Calu3 (cell line): ENCODE measurements at regions not wholly inside any gene's neighbourhood (a gene's known extent, or its start where the extent isn't known, plus 50 kb on each side); places are given as distances from the start of the nearest gene placed in this dataset.

ENCODE experiments used
- BruUV-seq: library from RNA; stranded (reverse); fragments of 400-500 nt; replicated peaks from 2 replicates; lab custom pipeline; 2021; lab: Mats Ljungman, UMichigan
- CTCF ChIA-PET: fragments of 300-600 bp; sonication (Branson Sonifier 250); formaldehyde crosslinking; loops from one replicate; lab custom pipeline; 2022; ENCODE audit warnings: antibody characterized with exemption; lab: Charles Lee
- DNase-seq: peaks from one replicate; pipeline ENCODE4 v3.0.0; 2022
- H3K27ac Mint-ChIP-seq: one replicate; pipeline ENCODE4 v1.8.0; 2022; ENCODE audit warnings: mixed read lengths; ENCODE audit not compliant: unreplicated experiment
- H3K27me3 Mint-ChIP-seq: one replicate; pipeline ENCODE4 v1.8.0; 2022; ENCODE audit warnings: mixed read lengths; ENCODE audit not compliant: unreplicated experiment
- H3K36me3 Mint-ChIP-seq: one replicate; pipeline ENCODE4 v1.8.0; 2022; ENCODE audit warnings: mild to moderate bottlenecking, moderate library complexity, mixed read lengths; ENCODE audit not compliant: insufficient read depth, unreplicated experiment
- H3K4me1 Mint-ChIP-seq: one replicate; pipeline ENCODE4 v1.8.0; 2022; ENCODE audit warnings: mild to moderate bottlenecking, low read depth, mixed read lengths; ENCODE audit not compliant: unreplicated experiment
- H3K4me3 Mint-ChIP-seq: one replicate; pipeline ENCODE4 v1.8.0; 2022; ENCODE audit warnings: mild to moderate bottlenecking, low read depth, moderate library complexity, mixed read lengths; ENCODE audit not compliant: unreplicated experiment
- H3K9me3 Mint-ChIP-seq: one replicate; pipeline ENCODE4 v1.8.0; 2022; ENCODE audit warnings: low read depth, mixed read lengths; ENCODE audit not compliant: unreplicated experiment
- intact Hi-C: fragments of 100-400 bp; cut with micrococcal nuclease; formaldehyde crosslinking; loops from one replicate; pipeline ENCODE4 v1.10.0; 2022; ENCODE audit not compliant: unreplicated experiment
- TF ChIP-seq, protein P1 (sequence below): fragments of 200-600 bp; IDR thresholded peaks from one replicate; pipeline ENCODE4 v1.8.0; 2022; ENCODE audit warnings: antibody characterized with exemption; ENCODE audit not compliant: unreplicated experiment

DNA sequence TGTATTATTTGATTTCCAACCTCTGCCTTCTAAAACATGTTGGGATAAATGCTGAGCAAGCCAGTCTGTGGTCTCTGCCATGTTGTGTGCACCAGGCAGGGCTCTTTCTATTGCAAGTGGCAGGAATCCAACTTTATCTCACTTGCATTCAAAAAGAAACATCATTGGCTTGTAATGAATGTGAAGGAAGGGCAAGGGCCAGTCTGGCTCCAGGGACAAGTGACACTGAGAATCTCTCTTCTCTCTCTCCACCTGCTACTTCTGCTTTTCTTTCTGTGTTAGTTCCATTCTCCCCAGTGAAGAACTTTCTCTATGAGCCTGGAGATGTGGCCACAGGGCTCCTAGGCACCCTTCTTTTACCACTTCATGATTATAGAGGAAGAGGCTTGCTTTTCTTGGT lies 329.9 kb upstream of the NCAM1 start:
- intact Hi-C loops, result no loop called here

DNA sequence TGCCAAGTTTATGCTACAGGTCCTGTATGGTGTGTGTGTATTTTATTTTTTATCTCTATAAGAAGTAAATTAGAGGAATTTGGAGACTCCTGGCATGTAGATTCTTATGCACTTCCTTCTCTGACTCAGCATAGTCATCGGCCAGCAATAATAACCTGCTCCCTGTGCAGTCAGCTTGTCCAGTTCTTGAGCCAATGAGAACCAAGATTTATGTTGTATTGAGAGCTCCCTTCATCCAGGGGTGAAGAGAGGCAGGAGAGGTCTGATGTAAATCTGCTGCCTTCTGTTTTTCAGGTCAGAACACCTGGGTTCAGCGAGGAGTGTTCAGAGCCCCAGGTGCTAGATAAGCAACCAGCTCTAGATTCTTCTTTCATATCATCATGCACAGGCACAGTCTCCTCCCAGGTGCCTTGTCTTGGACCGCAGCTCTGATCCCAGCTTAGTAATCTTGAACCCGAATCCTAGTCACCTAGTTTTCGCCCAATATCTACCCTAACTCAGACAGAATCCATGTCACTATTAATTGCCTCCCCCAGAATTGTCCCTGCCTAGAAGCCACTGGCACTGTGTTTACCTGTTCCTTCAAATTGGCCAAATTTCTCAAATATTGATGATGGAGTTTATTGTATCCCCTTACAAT lies 328.2 kb upstream of the NCAM1 start:
- peak overlapping the region; percentile 66 for H3K27ac Mint-ChIP-seq
- intact Hi-C loops, result no loop called here
- peaks cover 31% of the 10 kb centered on the region for H3K4me1 Mint-ChIP-seq
- H3K9me3 Mint-ChIP-seq, result no peaks in the 10 kb centered on the region
- no peak overlapping the region for H3K4me3 Mint-ChIP-seq
- no peaks in the 10 kb centered on the region for H3K27me3 Mint-ChIP-seq
- CTCF ChIA-PET, result no interaction called here
- no peak for DNase-seq
- H3K36me3 Mint-ChIP-seq, result no peaks in the 10 kb centered on the region
- TF ChIP-seq, protein P1, sequence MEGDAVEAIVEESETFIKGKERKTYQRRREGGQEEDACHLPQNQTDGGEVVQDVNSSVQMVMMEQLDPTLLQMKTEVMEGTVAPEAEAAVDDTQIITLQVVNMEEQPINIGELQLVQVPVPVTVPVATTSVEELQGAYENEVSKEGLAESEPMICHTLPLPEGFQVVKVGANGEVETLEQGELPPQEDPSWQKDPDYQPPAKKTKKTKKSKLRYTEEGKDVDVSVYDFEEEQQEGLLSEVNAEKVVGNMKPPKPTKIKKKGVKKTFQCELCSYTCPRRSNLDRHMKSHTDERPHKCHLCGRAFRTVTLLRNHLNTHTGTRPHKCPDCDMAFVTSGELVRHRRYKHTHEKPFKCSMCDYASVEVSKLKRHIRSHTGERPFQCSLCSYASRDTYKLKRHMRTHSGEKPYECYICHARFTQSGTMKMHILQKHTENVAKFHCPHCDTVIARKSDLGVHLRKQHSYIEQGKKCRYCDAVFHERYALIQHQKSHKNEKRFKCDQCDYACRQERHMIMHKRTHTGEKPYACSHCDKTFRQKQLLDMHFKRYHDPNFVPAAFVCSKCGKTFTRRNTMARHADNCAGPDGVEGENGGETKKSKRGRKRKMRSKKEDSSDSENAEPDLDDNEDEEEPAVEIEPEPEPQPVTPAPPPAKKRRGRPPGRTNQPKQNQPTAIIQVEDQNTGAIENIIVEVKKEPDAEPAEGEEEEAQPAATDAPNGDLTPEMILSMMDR, result no peak
- no TSS peak for BruUV-seq

More for the DNA sequence above, 329.9 kb upstream of the NCAM1 start:
- H3K36me3 Mint-ChIP-seq, result no peaks in the 10 kb centered on the region
- DNase-seq, result no peak
- no peaks in the 10 kb centered on the region for H3K9me3 Mint-ChIP-seq
- BruUV-seq, result no TSS peak
- peaks cover 40% of the 10 kb centered on the region for H3K4me1 Mint-ChIP-seq
- no peak overlapping the region for H3K4me3 Mint-ChIP-seq
- CTCF ChIA-PET, result no interaction called here
- no peaks in the 10 kb centered on the region for H3K27me3 Mint-ChIP-seq
- TF ChIP-seq, protein P1, result no peak
- H3K27ac Mint-ChIP-seq, result no peak overlapping the region

DNA sequence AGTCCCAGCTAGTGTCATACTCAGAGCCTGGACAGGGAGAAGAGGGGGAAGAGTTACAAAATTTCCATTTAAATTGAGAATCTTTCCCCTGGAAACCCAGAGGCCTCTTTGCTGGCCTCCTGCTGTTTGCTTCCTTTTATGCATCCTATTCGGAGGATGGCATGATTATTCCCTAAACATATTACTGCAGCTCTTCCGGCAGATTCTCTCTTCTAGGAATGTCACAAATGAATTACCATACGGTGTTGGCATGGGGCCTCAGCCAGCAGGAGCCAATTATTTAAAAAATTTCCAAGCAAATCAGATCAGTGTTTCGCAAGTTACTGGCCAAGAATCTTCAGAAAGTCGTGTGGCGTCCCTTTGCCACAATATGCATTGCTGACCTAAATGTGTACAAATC lies 326.7 kb upstream of the NCAM1 start:
- no peaks in the 10 kb centered on the region for H3K27me3 Mint-ChIP-seq
- no peaks in the 10 kb centered on the region for H3K36me3 Mint-ChIP-seq
- TF ChIP-seq, protein P1, result no peak
- no TSS peak for BruUV-seq
- H3K27ac Mint-ChIP-seq, result no peak overlapping the region
- no peak for DNase-seq
- H3K4me3 Mint-ChIP-seq, result no peak overlapping the region
- H3K9me3 Mint-ChIP-seq, result no peaks in the 10 kb centered on the region
- peaks cover 30% of the 10 kb centered on the region for H3K4me1 Mint-ChIP-seq
- intact Hi-C loops, result no loop called here
- CTCF ChIA-PET, result no interaction called here

DNA sequence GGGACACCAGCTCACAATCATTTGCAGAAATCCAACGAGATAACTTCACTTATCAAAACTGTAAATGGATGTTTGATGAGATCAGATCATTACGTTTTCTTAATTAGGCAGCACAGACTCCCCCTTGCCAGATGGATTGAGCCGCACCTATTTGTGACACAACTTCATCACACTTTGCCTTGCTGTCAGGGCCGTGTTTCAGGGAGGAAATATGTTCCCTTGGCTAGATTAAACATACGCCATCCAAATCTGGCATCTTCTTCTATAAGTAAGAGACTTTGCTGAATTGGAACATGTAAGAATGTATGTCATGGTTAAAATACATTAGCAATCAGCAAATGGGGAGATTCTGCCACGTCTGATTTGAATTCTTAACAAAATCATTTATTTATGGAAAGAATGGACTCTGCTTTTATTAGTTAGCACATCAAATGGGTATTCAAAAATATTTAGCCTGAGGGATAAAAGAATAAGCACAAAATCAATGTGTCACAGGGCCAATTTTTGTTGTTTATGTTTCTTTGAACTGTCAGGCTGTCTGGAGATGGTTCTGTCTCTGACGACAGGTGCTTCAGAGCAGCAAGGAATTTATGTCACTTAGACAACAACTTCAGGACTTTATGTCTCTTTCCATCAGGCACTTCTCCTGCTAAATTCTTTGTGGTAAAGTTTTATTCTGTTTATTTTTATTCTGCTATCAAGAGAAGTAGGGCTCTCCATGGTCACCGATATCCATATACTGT lies 326.1 kb upstream of the NCAM1 start:
- no TSS peak for BruUV-seq
- intact Hi-C loops, result no loop called here
- H3K4me3 Mint-ChIP-seq, result no peak overlapping the region
- H3K9me3 Mint-ChIP-seq, result no peaks in the 10 kb centered on the region
- TF ChIP-seq, protein P1, result no peak
- no peak overlapping the region for H3K27ac Mint-ChIP-seq
- CTCF ChIA-PET, result no interaction called here
- H3K4me1 Mint-ChIP-seq, result peaks cover 24% of the 10 kb centered on the region
- no peaks in the 10 kb centered on the region for H3K27me3 Mint-ChIP-seq
- H3K36me3 Mint-ChIP-seq, result no peaks in the 10 kb centered on the region
- DNase-seq, result no peak
